Progenitor cell of endocrine pancreas (in vitro differentiated cells): ENCODE measurements at regions not wholly inside any gene's neighbourhood (a gene's known extent, or its start where the extent isn't known, plus 50 kb on each side); places are given as distances from the start of the nearest gene placed in this dataset.
"Not testable (repeated sequence)": the region's sequence is repeated elsewhere in the genome, so short reads cannot be mapped to it uniquely, and the experiment has no call there.

Source experiments
- DNase-seq: peaks from one replicate; pipeline ENCODE4 v3.0.0; 2021; ENCODE audit warnings: low spot score; ENCODE audit not compliant: unreplicated experiment
- H3K27ac Mint-ChIP-seq: 2 replicates; pipeline ENCODE4 v1.8.0; 2021; ENCODE audit warnings: mild to moderate bottlenecking, moderate library complexity, mixed read lengths
- H3K27me3 Mint-ChIP-seq: 2 replicates; pipeline ENCODE4 v1.8.0; 2021; ENCODE audit warnings: mixed read lengths
- H3K36me3 Mint-ChIP-seq: 2 replicates; pipeline ENCODE4 v1.8.0; 2022; ENCODE audit warnings: mixed read lengths; ENCODE audit not compliant: insufficient read depth
- H3K4me1 Mint-ChIP-seq: 2 replicates; pipeline ENCODE4 v1.8.0; 2021; ENCODE audit warnings: low read depth, mixed read lengths
- H3K4me3 Mint-ChIP-seq: 2 replicates; pipeline ENCODE4 v1.8.0; 2021; ENCODE audit warnings: low read depth, mild to moderate bottlenecking, moderate library complexity, mixed read lengths
- H3K9me3 Mint-ChIP-seq: 2 replicates; pipeline ENCODE4 v1.8.0; 2021; ENCODE audit warnings: low read depth, mixed read lengths
- CTCF ChIP-seq: fragments of 200-600 bp; sonication (generic); IDR thresholded peaks from one replicate; pipeline ENCODE4 v1.5.0; 2021; ENCODE audit warnings: antibody characterized with exemption, mild to moderate bottlenecking; ENCODE audit not compliant: unreplicated experiment

- no peak overlapping the region for H3K4me3 Mint-ChIP-seq
- H3K27me3 Mint-ChIP-seq, result no peaks in the 10 kb centered on the region
- no peak for DNase-seq
- H3K36me3 Mint-ChIP-seq, result no peaks in the 10 kb centered on the region
- TF ChIP-seq CTCF, result no peak
- no peak overlapping the region for H3K27ac Mint-ChIP-seq
- peaks cover 4% of the 10 kb centered on the region for H3K9me3 Mint-ChIP-seq
- no peaks in the 10 kb centered on the region for H3K4me1 Mint-ChIP-seq
Measured at GRCh38 chr12:30567082-30567481, 128.6 kb downstream of the IPO8 start.

- H3K9me3 Mint-ChIP-seq, result peaks cover 16% of the 10 kb centered on the region
- TF ChIP-seq CTCF, result no peak
- no peak overlapping the region for H3K4me3 Mint-ChIP-seq
- H3K36me3 Mint-ChIP-seq, result peaks cover 1% of the 10 kb centered on the region
- H3K27me3 Mint-ChIP-seq, result no peaks in the 10 kb centered on the region
- no peak overlapping the region for H3K27ac Mint-ChIP-seq
- H3K4me1 Mint-ChIP-seq, result no peaks in the 10 kb centered on the region
- no peak for DNase-seq
Measured at GRCh38 chr12:30564394-30564793, 131.3 kb downstream of the IPO8 start.

- Mint-ChIP-seq H3K4me3 (no peak overlapping the region), H3K9me3 (peaks cover 23% of the 10 kb centered on the region), H3K27ac (no peak overlapping the region), H3K4me1 (no peaks in the 10 kb centered on the region), H3K36me3 (peaks cover 4% of the 10 kb centered on the region), H3K27me3 (no peaks in the 10 kb centered on the region)
- DNase-seq, result no peak
- no peak for TF ChIP-seq CTCF
Measured at GRCh38 chr12:30548203-30548602, 147.5 kb downstream of the IPO8 start.

- DNase-seq, result no peak
- peaks cover 37% of the 10 kb centered on the region for H3K9me3 Mint-ChIP-seq
- H3K36me3 Mint-ChIP-seq, result peaks cover 5% of the 10 kb centered on the region
- no peaks in the 10 kb centered on the region for H3K27me3 Mint-ChIP-seq
- no peak overlapping the region for H3K4me3 Mint-ChIP-seq
- TF ChIP-seq CTCF, result no peak
- no peak overlapping the region for H3K27ac Mint-ChIP-seq
- no peaks in the 10 kb centered on the region for H3K4me1 Mint-ChIP-seq
Measured at GRCh38 chr12:30546121-30546520, 149.5 kb downstream of the IPO8 start.

GRCh38 chr12:30544704-30545103 is 151.0 kb downstream of the IPO8 start:
- not testable (repeated sequence) for H3K27me3 Mint-ChIP-seq, H3K4me1 Mint-ChIP-seq, DNase-seq, H3K36me3 Mint-ChIP-seq, H3K4me3 Mint-ChIP-seq, H3K27ac Mint-ChIP-seq
- H3K9me3 Mint-ChIP-seq, result peaks cover 44% of the 10 kb centered on the region

GRCh38 chr12:30537228-30537627 is 158.4 kb downstream of the IPO8 start:
- peaks cover 2% of the 10 kb centered on the region for H3K36me3 Mint-ChIP-seq
- no peaks in the 10 kb centered on the region for H3K27me3 Mint-ChIP-seq
- H3K9me3 Mint-ChIP-seq, result peaks cover 18% of the 10 kb centered on the region
- no peak for DNase-seq
- no peak overlapping the region for H3K4me3 Mint-ChIP-seq
- no peak overlapping the region for H3K27ac Mint-ChIP-seq
- H3K4me1 Mint-ChIP-seq, result peaks cover 5% of the 10 kb centered on the region
- no peak for TF ChIP-seq CTCF
